Duodenal mucosa (tissue), 2 donors: ENCODE measurements at regions not wholly inside any gene's neighbourhood (a gene's known extent, or its start where the extent isn't known, plus 50 kb on each side); places are given as distances from the start of the nearest gene placed in this dataset.
"Not testable (repeated sequence)": the region's sequence is repeated elsewhere in the genome, so short reads cannot be mapped to it uniquely, and the experiment has no call there.

Source experiments
- H3K27ac ChIP-seq: one replicate; pipeline ENCODE4 v1.7.0; 2013; ENCODE audit warnings: low read depth, low read length
- H3K27me3 ChIP-seq, 2 donors: one replicate each; pipeline ENCODE4 v1.7.0; 2013; ENCODE audit warnings: low read length in 2 of 2, control low read depth in 1 of 2; ENCODE audit not compliant: insufficient read depth in 2 of 2, control insufficient read depth in 1 of 2
- H3K36me3 ChIP-seq, 2 donors: one replicate each; pipeline ENCODE4 v1.7.0; 2013; ENCODE audit warnings: low read length in 2 of 2, control low read depth in 1 of 2; ENCODE audit not compliant: insufficient read depth in 2 of 2, control insufficient read depth in 1 of 2
- H3K4me1 ChIP-seq, 2 donors: one replicate each; pipeline ENCODE4 v1.7.0; 2013; ENCODE audit warnings: low read length in 2 of 2, control low read depth in 1 of 2; ENCODE audit not compliant: insufficient read depth in 2 of 2, control insufficient read depth in 1 of 2
- H3K4me3 ChIP-seq, 2 donors: one replicate each; pipeline ENCODE4 v1.7.0; 2013; ENCODE audit warnings: low read length in 2 of 2, low read depth in 1 of 2
- H3K9ac ChIP-seq, 2 donors: one replicate each; pipeline ENCODE4 v1.7.0; 2013; ENCODE audit warnings: low read length in 2 of 2, low read depth in 1 of 2
- H3K9me3 ChIP-seq, 2 donors: one replicate each; pipeline ENCODE4 v1.7.0; 2013; ENCODE audit warnings: low read length in 2 of 2, control low read depth in 1 of 2; ENCODE audit not compliant: control insufficient read depth in 1 of 2

DNA sequence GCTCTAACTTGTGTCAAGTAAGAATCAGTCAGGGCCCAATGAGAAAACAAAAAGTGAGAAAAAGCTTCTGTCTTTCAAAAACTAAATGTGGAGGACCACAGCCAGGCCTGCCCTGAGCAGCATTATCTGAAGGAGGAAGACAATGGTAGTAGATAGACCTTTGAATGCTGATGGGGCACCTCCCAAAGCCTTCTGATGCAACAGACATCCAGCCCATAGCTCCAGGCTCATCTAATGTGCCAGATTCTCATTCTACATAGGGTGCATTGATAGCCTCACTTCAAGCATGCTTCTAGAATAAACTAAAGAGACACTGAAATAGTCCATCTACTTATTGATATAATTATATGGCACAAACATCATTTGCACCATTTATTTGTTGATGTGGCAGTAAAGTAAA is 351.6 kb downstream of the HHIPL2 start:
- no peak overlapping the region for H3K9ac ChIP-seq
- H3K27me3 ChIP-seq: no peaks in the 10 kb centered on the region
- H3K27ac ChIP-seq: no peak overlapping the region
- H3K9me3 ChIP-seq: no peaks in the 10 kb centered on the region
- no peak overlapping the region for H3K4me3 ChIP-seq
- no peaks in the 10 kb centered on the region for H3K36me3 ChIP-seq
- H3K4me1 ChIP-seq: no peaks in the 10 kb centered on the region

DNA sequence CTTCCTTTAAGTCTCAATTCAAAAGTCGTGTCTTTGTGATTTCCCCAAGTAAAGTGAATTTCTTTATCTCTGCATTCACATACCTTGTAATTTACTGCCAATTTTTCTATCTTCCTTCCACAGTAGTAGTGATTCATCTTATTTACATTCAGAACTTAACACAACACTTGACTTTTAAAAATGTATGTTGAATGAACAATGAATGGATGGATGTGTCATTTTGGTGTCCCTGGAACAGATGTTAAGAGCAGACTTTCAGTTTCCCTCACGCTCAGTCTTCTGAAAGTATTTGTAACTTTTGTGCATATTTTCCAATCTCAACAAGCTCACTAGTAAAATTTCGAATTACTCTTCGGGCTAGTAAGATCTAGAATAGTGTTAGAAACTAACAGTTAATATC is 352.0 kb downstream of the HHIPL2 start:
- Histone ChIP-seq H3K4me1 (no peaks in the 10 kb centered on the region), H3K9me3 (no peaks in the 10 kb centered on the region), H3K36me3 (no peaks in the 10 kb centered on the region), H3K4me3 (no peak overlapping the region), H3K27ac (no peak overlapping the region), H3K9ac (no peak overlapping the region), H3K27me3 (no peaks in the 10 kb centered on the region)

DNA sequence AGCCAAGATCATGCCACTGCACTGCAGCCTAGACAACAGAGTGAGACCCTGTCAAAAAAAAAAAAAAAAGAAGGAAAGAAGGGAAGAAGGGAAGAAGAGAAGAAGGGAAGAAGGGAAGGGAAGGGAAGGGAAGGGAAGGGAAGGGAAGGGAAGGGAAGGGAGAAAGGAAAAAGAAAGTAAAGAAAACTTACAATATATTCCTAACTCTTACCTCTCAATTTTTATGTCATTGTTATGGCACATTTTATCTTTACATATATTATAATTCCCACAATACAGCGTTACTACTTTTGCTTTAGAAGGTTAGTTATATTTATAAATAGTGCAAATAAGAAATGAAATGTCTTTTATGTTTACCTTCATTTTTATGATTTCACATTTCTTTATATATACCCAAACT is 358.7 kb downstream of the HHIPL2 start:
- Histone ChIP-seq H3K36me3 (no peaks in the 10 kb centered on the region), H3K4me3 (no peak overlapping the region), H3K27ac (no peak overlapping the region)

DNA sequence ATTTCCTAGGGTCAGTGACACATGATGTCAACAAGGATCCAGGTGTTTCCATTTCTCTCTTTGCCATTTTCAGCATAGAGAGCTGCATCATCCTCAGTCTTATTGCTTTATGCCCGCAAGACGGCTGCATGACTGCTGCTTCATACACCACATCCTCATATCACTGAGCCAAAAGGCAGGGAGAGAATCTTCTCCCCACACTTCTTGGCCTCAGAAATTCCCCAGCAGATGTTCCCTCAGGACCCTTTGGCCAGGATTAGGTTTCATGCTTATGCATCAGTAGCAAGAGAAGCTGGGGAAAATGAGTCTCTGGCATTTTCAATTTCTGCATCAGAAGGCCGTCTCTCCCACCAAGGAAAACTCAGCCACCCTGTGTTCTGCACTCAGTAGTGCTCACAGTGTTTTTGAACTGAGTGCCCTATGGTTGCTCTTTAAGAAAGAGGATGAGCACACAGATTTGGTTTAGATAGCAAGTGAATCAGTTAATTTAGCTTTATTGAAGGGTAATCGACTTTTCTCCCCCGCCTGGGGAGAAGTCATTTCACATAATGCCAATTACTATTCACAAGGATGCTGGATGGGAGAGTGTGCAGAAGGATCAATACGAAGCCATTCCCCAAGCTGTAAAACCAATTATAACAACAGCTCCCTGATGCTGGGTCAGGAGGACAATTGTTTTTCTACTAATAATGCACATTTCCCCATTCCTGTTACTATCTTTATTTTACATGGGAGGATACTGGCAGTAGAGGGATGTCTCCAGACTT is 360.2 kb downstream of the HHIPL2 start:
- Histone ChIP-seq H3K27ac (no peak overlapping the region), H3K4me1 (no peaks in the 10 kb centered on the region), H3K36me3 (no peaks in the 10 kb centered on the region), H3K9ac (no peak overlapping the region), H3K4me3 (no peak overlapping the region), H3K27me3 (no peaks in the 10 kb centered on the region), H3K9me3 (no peaks in the 10 kb centered on the region)

More for the DNA sequence above, 358.7 kb downstream of the HHIPL2 start:
- no peaks in the 10 kb centered on the region for H3K9me3 ChIP-seq
- H3K9ac ChIP-seq: no peak overlapping the region
- H3K27me3 ChIP-seq: no peaks in the 10 kb centered on the region
- H3K4me1 ChIP-seq: no peaks in the 10 kb centered on the region

DNA sequence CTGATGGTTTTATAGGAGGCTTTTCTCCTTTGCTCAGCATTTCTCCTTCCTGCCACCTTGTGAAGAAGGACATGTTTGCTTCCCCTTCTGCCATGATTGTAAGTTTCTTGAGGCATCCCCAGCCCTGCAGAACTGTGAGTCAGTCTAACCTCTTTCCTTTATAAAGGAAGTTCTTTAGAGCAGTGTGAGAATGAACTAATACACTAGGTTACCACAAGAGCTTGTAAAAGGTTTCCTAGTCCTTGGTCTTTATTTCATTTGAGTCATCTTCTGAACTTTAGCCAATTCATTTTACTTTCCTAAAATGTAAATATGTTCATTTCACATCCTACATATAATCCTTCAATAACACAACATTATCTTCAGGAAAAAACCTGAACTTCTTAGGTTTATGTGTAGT is 365.3 kb downstream of the HHIPL2 start:
- H3K36me3 ChIP-seq: no peaks in the 10 kb centered on the region
- no peak overlapping the region for H3K27ac ChIP-seq

DNA sequence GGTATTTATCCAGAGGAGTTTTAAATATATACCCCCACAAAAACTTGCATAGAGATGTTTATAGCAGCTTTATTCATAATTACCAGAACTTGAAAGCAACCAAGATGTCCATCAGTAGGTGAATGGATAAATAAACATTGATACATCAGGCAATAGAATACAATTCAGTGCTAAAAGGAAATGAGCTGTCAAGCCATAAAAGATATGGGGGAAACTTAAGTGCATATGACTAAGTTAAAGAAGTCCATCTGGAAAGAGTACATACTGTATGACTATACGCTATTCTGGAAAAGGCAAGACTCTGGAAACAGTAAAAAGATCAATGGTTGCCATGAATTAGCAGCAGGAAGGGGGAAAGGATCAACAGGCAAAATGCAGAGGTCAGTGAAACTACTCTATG is 366.7 kb downstream of the HHIPL2 start:
- Histone ChIP-seq H3K9ac (no peak overlapping the region), H3K27ac (no peak overlapping the region), H3K27me3 (no peaks in the 10 kb centered on the region), H3K36me3 (no peaks in the 10 kb centered on the region), H3K4me1 (no peaks in the 10 kb centered on the region), H3K9me3 (no peaks in the 10 kb centered on the region), H3K4me3 (no peak overlapping the region)

More for the DNA sequence above, 365.3 kb downstream of the HHIPL2 start:
- Histone ChIP-seq H3K4me3 (no peak overlapping the region), H3K9me3 (no peaks in the 10 kb centered on the region), H3K4me1 (no peaks in the 10 kb centered on the region), H3K9ac (no peak overlapping the region), H3K27me3 (no peaks in the 10 kb centered on the region)

DNA sequence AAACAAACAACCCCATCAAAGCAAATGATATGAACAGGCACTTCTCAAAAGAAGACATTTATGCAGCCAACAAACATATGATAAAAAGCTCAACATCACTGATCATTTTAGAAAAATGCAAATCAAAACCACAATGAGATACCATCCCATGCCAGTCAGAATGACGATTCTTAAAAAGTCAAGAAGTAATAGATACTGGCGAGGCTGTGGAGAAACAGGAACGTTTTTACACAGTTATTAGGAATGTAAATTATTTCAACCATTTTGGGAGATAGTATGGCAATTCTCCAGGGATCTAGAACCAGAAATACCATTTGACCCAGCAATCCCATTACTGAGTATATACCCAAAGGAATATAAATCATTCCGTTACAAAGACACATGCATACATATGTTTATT is 370.4 kb downstream of the HHIPL2 start:
- not testable (repeated sequence) for H3K27me3 ChIP-seq, H3K4me3 ChIP-seq, H3K36me3 ChIP-seq, H3K9ac ChIP-seq, H3K9me3 ChIP-seq, H3K4me1 ChIP-seq, H3K27ac ChIP-seq

DNA sequence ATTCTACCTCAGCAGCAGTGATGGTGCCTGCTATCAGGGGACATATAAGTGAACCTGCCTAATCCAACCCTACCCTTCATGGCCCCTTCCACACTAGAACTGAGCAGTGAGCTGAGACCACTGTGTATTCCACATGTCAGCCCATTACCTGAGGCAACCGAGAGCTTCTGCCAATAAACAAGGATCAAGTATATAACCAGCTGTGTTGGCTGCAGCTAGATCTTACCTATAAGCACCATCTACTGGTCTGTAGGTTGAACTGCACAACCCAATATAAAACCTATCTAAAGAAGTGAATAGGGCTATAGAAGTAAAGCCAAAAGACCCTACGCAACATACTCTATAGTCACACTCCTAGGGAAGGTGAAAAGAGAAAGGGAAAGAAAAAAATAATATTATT is 376.9 kb downstream of the HHIPL2 start:
- Histone ChIP-seq H3K27me3 (no peaks in the 10 kb centered on the region), H3K4me1 (no peaks in the 10 kb centered on the region), H3K36me3 (no peaks in the 10 kb centered on the region), H3K9ac (no peak overlapping the region), H3K27ac (no peak overlapping the region), H3K4me3 (no peak overlapping the region), H3K9me3 (no peaks in the 10 kb centered on the region)

DNA sequence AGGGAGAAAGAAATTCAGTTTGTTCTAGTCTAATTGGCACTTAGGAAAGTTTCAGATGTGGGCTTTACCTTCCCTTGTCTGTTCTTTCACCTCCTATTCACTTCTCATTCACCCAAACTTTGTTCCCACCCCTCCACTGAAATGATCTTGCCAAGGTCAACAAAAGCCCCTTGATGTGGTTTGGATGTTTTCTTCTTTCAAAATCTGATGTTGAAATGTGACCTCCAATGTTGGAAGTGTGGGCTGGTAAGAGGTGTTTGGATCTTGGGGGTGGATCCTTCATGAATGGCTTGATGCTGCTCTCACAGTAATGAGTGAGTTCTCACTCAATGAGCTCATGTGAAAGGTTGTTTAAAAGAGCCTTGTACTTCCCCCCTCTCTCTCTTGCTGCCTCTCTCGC is 379.3 kb downstream of the HHIPL2 start:
- Histone ChIP-seq H3K9ac (no peak overlapping the region), H3K4me1 (no peaks in the 10 kb centered on the region), H3K9me3 (no peaks in the 10 kb centered on the region), H3K27ac (no peak overlapping the region), H3K4me3 (no peak overlapping the region), H3K27me3 (no peaks in the 10 kb centered on the region), H3K36me3 (no peaks in the 10 kb centered on the region)

DNA sequence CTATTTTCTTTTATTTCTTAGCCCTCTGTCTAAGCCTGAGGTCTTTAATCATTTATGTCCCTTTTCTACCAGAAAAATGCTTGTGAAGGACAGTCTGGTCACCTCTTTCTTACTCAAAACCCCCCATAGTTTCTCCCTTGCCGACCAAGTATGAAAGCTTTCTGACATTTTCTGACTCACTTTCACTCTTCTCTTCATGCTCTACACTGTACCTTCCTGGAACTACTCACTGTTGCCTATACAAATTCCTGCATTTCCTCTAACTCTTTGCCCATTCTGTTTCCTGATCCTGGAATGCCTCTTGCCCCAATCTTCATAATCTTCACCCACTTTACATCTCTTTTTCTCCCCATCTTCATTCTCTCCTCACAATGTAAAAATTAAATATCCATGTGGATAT is 380.0 kb downstream of the HHIPL2 start:
- Histone ChIP-seq H3K4me3 (no peak overlapping the region), H3K9ac (no peak overlapping the region), H3K27me3 (no peaks in the 10 kb centered on the region), H3K36me3 (no peaks in the 10 kb centered on the region), H3K4me1 (no peaks in the 10 kb centered on the region), H3K27ac (no peak overlapping the region), H3K9me3 (no peaks in the 10 kb centered on the region)

DNA sequence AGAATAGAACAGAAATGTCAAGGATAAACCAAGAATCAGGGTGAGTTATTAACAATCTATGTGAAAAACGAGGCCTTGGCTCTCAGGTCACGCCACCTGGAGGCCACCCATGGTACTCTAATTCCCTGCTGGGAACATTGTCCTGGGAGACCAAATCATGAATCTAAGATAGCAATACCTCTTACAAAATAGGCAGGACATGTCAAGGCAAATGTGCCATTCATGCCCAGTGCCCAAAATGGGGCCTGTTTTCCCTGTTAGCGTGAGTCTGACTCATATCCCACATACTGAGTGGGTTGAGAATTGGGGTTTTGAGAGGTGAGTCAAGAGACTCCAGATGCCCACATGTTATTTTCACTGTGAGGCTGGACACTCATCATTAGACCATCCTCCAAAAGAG is 380.8 kb downstream of the HHIPL2 start:
- Histone ChIP-seq H3K4me3 (no peak overlapping the region), H3K27ac (no peak overlapping the region)

More for the DNA sequence above, 380.8 kb downstream of the HHIPL2 start:
- Histone ChIP-seq H3K27me3 (no peaks in the 10 kb centered on the region), H3K36me3 (no peaks in the 10 kb centered on the region), H3K4me1 (no peaks in the 10 kb centered on the region), H3K9ac (no peak overlapping the region), H3K9me3 (no peaks in the 10 kb centered on the region)
